HL-60 (cell line): ENCODE measurements at regions not wholly inside any gene's neighbourhood (a gene's known extent, or its start where the extent isn't known, plus 50 kb on each side); places are given as distances from the start of the nearest gene placed in this dataset.

Experiments used
- CTCF ChIP-seq: IDR thresholded peaks from one replicate; pipeline ENCODE4 v1.5.1; 2011; ENCODE audit warnings: low read length, control low read depth, inconsistent platforms; ENCODE audit not compliant: insufficient read depth
- GABPA ChIP-seq: IDR thresholded peaks from 2 replicates; pipeline ENCODE4 v1.6.1; 2012; ENCODE audit warnings: low read depth
- POLR2AphosphoS5 ChIP-seq: IDR thresholded peaks from 2 replicates; pipeline ENCODE4 v1.6.1; 2012; ENCODE audit warnings: low read depth
- REST ChIP-seq: IDR thresholded peaks from 2 replicates; pipeline ENCODE4 v1.6.1; 2012; ENCODE audit warnings: low read depth; ENCODE audit not compliant: insufficient replicate concordance
- SPI1 ChIP-seq: IDR thresholded peaks from 2 replicates; pipeline ENCODE4 v1.6.1; 2012; ENCODE audit warnings: low read depth, mild to moderate bottlenecking, borderline replicate concordance

- no peak for TF ChIP-seq CTCF
- no peak for TF ChIP-seq POLR2AphosphoS5
- no peak for TF ChIP-seq GABPA
- no peak for TF ChIP-seq REST
- TF ChIP-seq SPI1, result no peak
These were observed 81.5 kb downstream of the CLDN34 start for GRCh38 chrX:10048707-10049106.
